HCT116 (cell line): ENCODE measurements at regions not wholly inside any gene's neighbourhood (a gene's known extent, or its start where the extent isn't known, plus 50 kb on each side); places are given as distances from the start of the nearest gene placed in this dataset.

ENCODE experiments used
- ATAC-seq: fragments of 200-7000 bp; cut with Tn5 transposase; 2 replicates; pipeline ENCODE4 v1.9.1; 2020; ENCODE audit warnings: mild to moderate bottlenecking, moderate library complexity
- BruUV-seq: library from RNA; stranded (reverse); fragments of 400-500 nt; replicated peaks from 2 replicates; lab custom pipeline; 2021; lab: Mats Ljungman, UMichigan
- CTCF ChIA-PET: fragments of 300-600 bp; sonication (Branson Sonifier 250); formaldehyde crosslinking; loops from one replicate; lab custom pipeline; 2021; ENCODE audit warnings: antibody characterized with exemption; lab: Charles Lee
- POLR2A ChIA-PET: fragments of 300-600, 350-600 bp; sonication (Branson Sonifier 250); formaldehyde crosslinking; loops from one replicate; lab custom pipeline; 2021; ENCODE audit warnings: antibody characterized with exemption; lab: Charles Lee
- RAD21 ChIA-PET, 2 experiments: fragments of 300-600 bp; sonication (Branson Sonifier 250); formaldehyde crosslinking; loops; one replicate each; lab custom pipeline; 2023; ENCODE audit warnings: low total read pairs in 2 of 2; ENCODE audit not compliant: uncharacterized antibody in 2 of 2, unreplicated experiment in 2 of 2, low non-redundant PET in 1 of 2; lab: Charles Lee
- DNase-seq: peaks from one replicate; pipeline ENCODE4 v3.0.0-alpha.2; 2010; ENCODE audit warnings: low read depth, low spot score
- H2AFZ ChIP-seq: fragments of 200-600 bp; shearing (Covaris generic), sonication (generic); 2 replicates; pipeline ENCODE4 v1.6.1; 2017; ENCODE audit warnings: low read depth, mixed run types, mixed read lengths, antibody characterized with exemption, low read length; ENCODE audit not compliant: poor library complexity, severe bottlenecking
- H3K27ac ChIP-seq: 2 replicates; pipeline ENCODE4 v1.5.1; 2012; ENCODE audit warnings: low read depth, low read length
- H3K27me3 ChIP-seq: fragments of 200-600 bp; sonication (generic); 2 replicates; pipeline ENCODE4 v1.6.1; 2016; ENCODE audit warnings: mixed run types, low read length, mixed read lengths; ENCODE audit not compliant: insufficient read depth
- H3K36me3 ChIP-seq, 2 experiments: fragments of 200-500 bp in 1 of 2; fragments of 200-600 bp in 1 of 2; sonication (Bioruptor generic) in 1 of 2; sonication (generic) in 1 of 2; 2 replicates each; pipeline versions ENCODE4 v1.5.1 to v1.6.1; 2014 to 2016; ENCODE audit warnings: low read length in 2 of 2, inconsistent platforms in 1 of 2, mixed read lengths in 1 of 2, mixed run types in 1 of 2; ENCODE audit not compliant: insufficient read depth in 2 of 2, control insufficient read depth in 1 of 2
- H3K4me1 ChIP-seq, 2 experiments: fragments of 200-600 bp in 1 of 2; sonication (generic) in 1 of 2; 2 replicates each; pipeline versions ENCODE4 v1.5.1 to v1.6.1; 2012 to 2017; ENCODE audit warnings: low read length in 2 of 2, inconsistent platforms in 1 of 2, mild to moderate bottlenecking in 1 of 2, mixed read lengths in 1 of 2, mixed run types in 1 of 2, moderate library complexity in 1 of 2; ENCODE audit not compliant: insufficient read depth in 2 of 2, control insufficient read depth in 1 of 2
- H3K4me2 ChIP-seq: fragments of 200-600 bp; sonication (generic); 2 replicates; pipeline ENCODE4 v1.6.1; 2017; ENCODE audit warnings: mixed run types, low read length, mixed read lengths
- H3K4me3 ChIP-seq, 2 experiments: fragments of 200-600 bp in 1 of 2; sonication (generic) in 1 of 2; replicated peaks in 1 of 2; 2 replicates each; pipeline ENCODE4 v1.5.1; 2011 to 2016; ENCODE audit warnings: low read length in 2 of 2, control low read depth in 1 of 2, low read depth in 1 of 2, mild to moderate bottlenecking in 1 of 2, mixed read lengths in 1 of 2, mixed run types in 1 of 2
- H3K79me2 ChIP-seq: fragments of 200-600 bp; sonication (generic); 2 replicates; pipeline ENCODE4 v1.6.1; 2017; ENCODE audit warnings: mild to moderate bottlenecking, mixed run types, low read length, moderate library complexity, mixed read lengths; ENCODE audit not compliant: insufficient read depth
- H3K9ac ChIP-seq: fragments of 200-600 bp; sonication (generic); 2 replicates; pipeline ENCODE4 v1.6.1; 2016; ENCODE audit warnings: low read length, mixed read lengths
- H3K9me2 ChIP-seq: fragments of 200-600 bp; sonication (generic), shearing (Covaris generic); 2 replicates; pipeline ENCODE4 v1.6.1; 2017; ENCODE audit warnings: mixed run types, mild to moderate bottlenecking, moderate library complexity; ENCODE audit not compliant: insufficient read depth
- H3K9me3 ChIP-seq, 2 experiments: fragments of 200-500 bp in 1 of 2; fragments of 200-600 bp in 1 of 2; sonication (Bioruptor generic) in 1 of 2; sonication (generic) in 1 of 2; 2 replicates each; pipeline ENCODE4 v1.6.1; 2014 to 2017; ENCODE audit warnings: low read length in 2 of 2, mixed read lengths in 2 of 2, inconsistent platforms in 1 of 2, low read depth in 1 of 2, mild to moderate bottlenecking in 1 of 2, mixed run types in 1 of 2, moderate library complexity in 1 of 2; ENCODE audit not compliant: control insufficient read depth in 1 of 2, insufficient read depth in 1 of 2
- H4K20me1 ChIP-seq: fragments of 200-600 bp; sonication (generic), shearing (Covaris generic); 2 replicates; pipeline ENCODE4 v1.6.1; 2017; ENCODE audit warnings: mixed run types, mild to moderate bottlenecking, moderate library complexity; ENCODE audit not compliant: insufficient read depth
- CEBPB ChIP-seq: IDR thresholded peaks from 2 replicates; pipeline ENCODE4 v1.6.1; 2012; ENCODE audit warnings: low read depth
- EGR1 ChIP-seq: IDR thresholded peaks from 2 replicates; pipeline ENCODE4 v1.6.1; 2012; ENCODE audit warnings: low read depth
- ELF1 ChIP-seq: IDR thresholded peaks from 2 replicates; pipeline ENCODE4 v1.6.1; 2012; ENCODE audit warnings: low read depth, borderline replicate concordance
- EZH2phosphoT487 ChIP-seq: fragments of 200-600 bp; IDR thresholded peaks from 2 replicates; pipeline ENCODE4 v1.6.1; 2018; ENCODE audit warnings: antibody characterized with exemption, borderline replicate concordance
- FOSL1 ChIP-seq: IDR thresholded peaks from 2 replicates; pipeline ENCODE4 v1.6.1; 2012; ENCODE audit warnings: low read depth
- REST ChIP-seq: IDR thresholded peaks from 2 replicates; pipeline ENCODE4 v1.6.1; 2012; ENCODE audit warnings: low read depth
- SIN3A ChIP-seq: IDR thresholded peaks from 2 replicates; pipeline ENCODE4 v1.6.1; 2012; ENCODE audit warnings: low read depth
- SP1 ChIP-seq: IDR thresholded peaks from 2 replicates; pipeline ENCODE4 v1.6.1; 2012; ENCODE audit warnings: low read depth
- SRF ChIP-seq: IDR thresholded peaks from 2 replicates; pipeline ENCODE4 v1.6.1; 2012; ENCODE audit warnings: low read depth
- TCF7L2 ChIP-seq: IDR thresholded peaks from 2 replicates; pipeline ENCODE4 v1.7.0; 2011; ENCODE audit warnings: borderline replicate concordance, inconsistent platforms; ENCODE audit not compliant: insufficient read depth, insufficient read length; ENCODE audit errors: extremely low read depth
- YY1 ChIP-seq: IDR thresholded peaks from 2 replicates; pipeline ENCODE4 v1.6.1; 2011; ENCODE audit warnings: low read length, low read depth, moderate library complexity, mild to moderate bottlenecking; ENCODE audit not compliant: insufficient replicate concordance; ENCODE audit errors: extremely low read depth
- ZFX ChIP-seq: fragments of 450-650 bp; IDR thresholded peaks from 2 replicates; pipeline ENCODE4 v1.6.1; 2017
- ZNF274 ChIP-seq: fragments of 200-500 bp; sonication (Bioruptor generic); IDR thresholded peaks from 2 replicates; pipeline ENCODE4 v1.6.1; 2014; ENCODE audit warnings: mild to moderate bottlenecking, low read depth, low read length, inconsistent platforms
- intact Hi-C: fragments of 100-400 bp; cut with micrococcal nuclease; formaldehyde crosslinking; loops from 2 replicates; pipeline ENCODE4 v1.10.0; 2022
- TF ChIP-seq, protein P1 (sequence below), 3 experiments: fragments of 200-600 bp in 1 of 3; sonication (generic) in 1 of 3; IDR thresholded peaks in 2 of 3; conservative IDR thresholded peaks in 1 of 3; 2 replicates each; pipeline ENCODE4 v1.5.1; 2012 to 2017; ENCODE audit warnings: low read depth in 2 of 3, low read length in 2 of 3, antibody characterized with exemption in 1 of 3, borderline replicate concordance in 1 of 3, control low read depth in 1 of 3, mild to moderate bottlenecking in 1 of 3, mixed read lengths in 1 of 3, mixed run types in 1 of 3, moderate library complexity in 1 of 3; ENCODE audit not compliant: insufficient read depth in 1 of 3

DNA sequence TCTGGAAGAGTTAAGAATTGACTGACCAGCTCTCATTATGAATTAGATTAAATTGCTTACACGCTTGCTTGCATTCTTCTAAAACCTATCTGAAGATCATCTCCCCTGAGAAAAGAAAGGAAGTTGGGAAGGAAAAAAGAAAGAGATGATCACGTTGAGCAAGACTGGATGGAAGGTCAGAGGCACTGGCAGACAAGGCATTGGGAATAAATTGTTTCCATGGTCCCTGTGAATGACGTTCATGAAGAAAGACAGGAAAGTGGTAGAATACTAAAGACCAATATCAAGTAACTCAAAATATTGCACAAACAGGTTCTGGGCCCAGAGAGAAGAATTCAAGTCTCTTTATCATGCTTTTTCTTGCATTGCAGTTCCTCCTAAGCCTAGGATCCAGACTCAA is 1045.4 kb upstream of the MAP3K7 start:
- Histone ChIP-seq H3K4me3 (no peak overlapping the region), H3K9me2 (no peaks in the 10 kb centered on the region), H3K36me3 (no peaks in the 10 kb centered on the region), H3K9me3 (peaks cover 6 to 29% of the 10 kb centered on the region in 2 experiments; a peak in 3 of 4 replicates), H4K20me1 (no peaks in the 10 kb centered on the region), H2AFZ (no peak overlapping the region), H3K4me1 (no peaks in the 10 kb centered on the region), H3K27me3 (no peaks in the 10 kb centered on the region), H3K4me2 (no peak overlapping the region), H3K27ac (no peak overlapping the region), H3K9ac (no peak overlapping the region), H3K79me2 (no peaks in the 10 kb centered on the region)
- DNase-seq, result no peak
- ChIA-PET POLR2A (no interaction called here), CTCF (no interaction called here), RAD21 (no interaction called here)
- TF ChIP-seq ZFX (no peak), TCF7L2 (no peak), REST (no peak), FOSL1 (no peak), YY1 (no peak), SIN3A (no peak), ELF1 (no peak), EGR1 (no peak), CEBPB (no peak), SRF (no peak), ZNF274 (no peak), EZH2phosphoT487 (no peak), SP1 (no peak)
- TF ChIP-seq, protein P1, sequence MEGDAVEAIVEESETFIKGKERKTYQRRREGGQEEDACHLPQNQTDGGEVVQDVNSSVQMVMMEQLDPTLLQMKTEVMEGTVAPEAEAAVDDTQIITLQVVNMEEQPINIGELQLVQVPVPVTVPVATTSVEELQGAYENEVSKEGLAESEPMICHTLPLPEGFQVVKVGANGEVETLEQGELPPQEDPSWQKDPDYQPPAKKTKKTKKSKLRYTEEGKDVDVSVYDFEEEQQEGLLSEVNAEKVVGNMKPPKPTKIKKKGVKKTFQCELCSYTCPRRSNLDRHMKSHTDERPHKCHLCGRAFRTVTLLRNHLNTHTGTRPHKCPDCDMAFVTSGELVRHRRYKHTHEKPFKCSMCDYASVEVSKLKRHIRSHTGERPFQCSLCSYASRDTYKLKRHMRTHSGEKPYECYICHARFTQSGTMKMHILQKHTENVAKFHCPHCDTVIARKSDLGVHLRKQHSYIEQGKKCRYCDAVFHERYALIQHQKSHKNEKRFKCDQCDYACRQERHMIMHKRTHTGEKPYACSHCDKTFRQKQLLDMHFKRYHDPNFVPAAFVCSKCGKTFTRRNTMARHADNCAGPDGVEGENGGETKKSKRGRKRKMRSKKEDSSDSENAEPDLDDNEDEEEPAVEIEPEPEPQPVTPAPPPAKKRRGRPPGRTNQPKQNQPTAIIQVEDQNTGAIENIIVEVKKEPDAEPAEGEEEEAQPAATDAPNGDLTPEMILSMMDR (IDR thresholded peaks at IDR 0.05 in 2 of 3, conservative IDR thresholded peaks at IDR 0.05 in 1 of 3; ENCODE audit: borderline replicate concordance in 1 of 3, insufficient read depth in 1 of 3, low read depth in 2 of 3, low read length in 2 of 3), result no peak
- no TSS peak for BruUV-seq
- intact Hi-C loops, result no loop called here
- ATAC-seq, result no peak
